ENCODE measurements at regions not wholly inside any gene's neighbourhood (a gene's known extent, or its start where the extent isn't known, plus 50 kb on each side); places are given as distances from the start of the nearest gene placed in this dataset.

- intact Hi-C loops (cut with DNase I, micrococcal nuclease), result no loop called here
Observed at GRCh38 chr12:105750096-105750495, 388.7 kb downstream of the NUAK1 start.

DNA sequence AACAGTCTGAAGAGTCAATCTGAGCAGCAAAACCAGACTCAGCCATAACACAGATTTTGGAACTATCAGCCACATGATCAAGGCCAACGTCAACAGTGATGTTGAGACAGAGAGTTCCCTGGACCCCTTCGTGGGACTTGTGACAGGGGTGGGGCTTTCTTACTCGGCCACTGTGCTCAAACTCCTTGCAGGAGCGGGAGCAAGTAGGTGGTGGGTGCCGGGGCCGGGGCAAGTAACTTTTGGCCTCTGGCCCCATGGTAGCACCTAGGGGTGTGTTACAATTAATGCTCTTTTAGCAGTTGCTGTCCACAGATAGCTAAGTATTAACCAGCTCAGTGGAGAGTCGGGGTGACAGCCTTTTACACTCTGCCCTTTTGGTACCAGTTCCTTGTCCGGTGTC is 384.4 kb downstream of the NUAK1 start:
- DNase-seq, result no peak
- no peak overlapping the region for H3K4me3 ChIP-seq
- H3K36me3 ChIP-seq (ENCODE audit: low read depth), result no peaks in the 10 kb centered on the region
- no peaks in the 10 kb centered on the region for H3K4me1 ChIP-seq (ENCODE audit: low read depth)
- intact Hi-C loops (cut with DNase I, micrococcal nuclease), result no loop called here
- ATAC-seq, result no peak
- TF ChIP-seq, protein P1, sequence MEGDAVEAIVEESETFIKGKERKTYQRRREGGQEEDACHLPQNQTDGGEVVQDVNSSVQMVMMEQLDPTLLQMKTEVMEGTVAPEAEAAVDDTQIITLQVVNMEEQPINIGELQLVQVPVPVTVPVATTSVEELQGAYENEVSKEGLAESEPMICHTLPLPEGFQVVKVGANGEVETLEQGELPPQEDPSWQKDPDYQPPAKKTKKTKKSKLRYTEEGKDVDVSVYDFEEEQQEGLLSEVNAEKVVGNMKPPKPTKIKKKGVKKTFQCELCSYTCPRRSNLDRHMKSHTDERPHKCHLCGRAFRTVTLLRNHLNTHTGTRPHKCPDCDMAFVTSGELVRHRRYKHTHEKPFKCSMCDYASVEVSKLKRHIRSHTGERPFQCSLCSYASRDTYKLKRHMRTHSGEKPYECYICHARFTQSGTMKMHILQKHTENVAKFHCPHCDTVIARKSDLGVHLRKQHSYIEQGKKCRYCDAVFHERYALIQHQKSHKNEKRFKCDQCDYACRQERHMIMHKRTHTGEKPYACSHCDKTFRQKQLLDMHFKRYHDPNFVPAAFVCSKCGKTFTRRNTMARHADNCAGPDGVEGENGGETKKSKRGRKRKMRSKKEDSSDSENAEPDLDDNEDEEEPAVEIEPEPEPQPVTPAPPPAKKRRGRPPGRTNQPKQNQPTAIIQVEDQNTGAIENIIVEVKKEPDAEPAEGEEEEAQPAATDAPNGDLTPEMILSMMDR (IDR thresholded peaks at IDR 0.05), result no peak
- H3K9me3 ChIP-seq, result no peaks in the 10 kb centered on the region

More at GRCh38 chr12:105750096-105750495, 388.7 kb downstream of the NUAK1 start:
- Histone ChIP-seq H3K9me3 (no peaks in the 10 kb centered on the region), H3K4me1 (ENCODE audit: low read depth) (no peaks in the 10 kb centered on the region), H3K4me3 (no peak overlapping the region), H3K36me3 (ENCODE audit: low read depth) (no peaks in the 10 kb centered on the region)
- ATAC-seq, result no peak
- TF ChIP-seq, protein P1 (IDR thresholded peaks at IDR 0.05), result no peak
- no peak for DNase-seq

DNA sequence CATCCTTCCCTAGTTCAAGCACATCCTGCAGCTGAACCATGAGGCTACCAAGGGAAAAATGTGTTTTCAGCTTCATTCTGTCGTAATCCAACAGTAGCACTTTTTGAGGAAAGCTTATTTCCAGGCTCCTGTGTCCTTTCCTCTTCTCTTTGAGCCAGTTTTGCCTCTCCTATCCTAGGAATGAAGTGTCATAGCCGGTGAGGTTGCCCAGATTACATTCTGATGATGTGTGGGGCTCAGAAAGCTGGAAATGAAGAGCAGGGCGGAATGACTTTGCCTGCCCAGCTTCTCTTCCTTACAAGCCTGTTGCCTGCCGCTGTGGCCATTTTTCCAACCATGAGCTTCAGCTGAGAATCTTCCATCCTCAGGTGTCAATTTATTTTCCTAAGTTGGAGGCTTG is 381.8 kb downstream of the NUAK1 start:
- H3K36me3 ChIP-seq (ENCODE audit: low read depth), result no peaks in the 10 kb centered on the region
- H3K9me3 ChIP-seq, result no peaks in the 10 kb centered on the region
- ATAC-seq (no peak), DNase-seq (no peak)
- TF ChIP-seq, protein P1 (IDR thresholded peaks at IDR 0.05), result no peak
- intact Hi-C loops (cut with DNase I, micrococcal nuclease), result no loop called here
- H3K4me3 ChIP-seq, result no peak overlapping the region
- H3K4me1 ChIP-seq (ENCODE audit: low read depth), result no peaks in the 10 kb centered on the region

DNA sequence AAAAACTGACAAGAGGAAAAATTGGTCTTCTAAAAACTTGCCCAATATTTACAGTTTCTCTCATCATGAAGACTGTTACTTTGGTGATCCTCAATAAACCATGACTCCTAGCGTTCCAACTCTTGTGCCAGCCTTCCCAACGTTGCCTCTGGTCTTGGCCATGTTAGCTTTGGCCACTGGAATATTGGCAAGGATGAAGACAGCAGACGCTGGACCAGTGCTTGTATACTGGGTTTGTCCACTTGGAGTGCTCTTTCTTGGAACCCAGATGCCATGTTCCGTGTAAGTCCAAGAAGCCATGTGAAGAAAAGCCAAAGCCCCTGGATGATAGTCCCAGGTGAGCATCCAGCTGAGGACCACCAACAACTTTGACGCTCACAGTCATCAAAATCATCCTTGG is 379.6 kb downstream of the NUAK1 start:
- TF ChIP-seq, protein P1 (IDR thresholded peaks at IDR 0.05), result no peak
- Histone ChIP-seq H3K36me3 (ENCODE audit: low read depth) (no peaks in the 10 kb centered on the region), H3K9me3 (no peaks in the 10 kb centered on the region), H3K4me1 (ENCODE audit: low read depth) (no peaks in the 10 kb centered on the region), H3K4me3 (no peak overlapping the region)
- intact Hi-C loops (cut with DNase I, micrococcal nuclease), result no loop called here
- ATAC-seq, result no peak
- no peak for DNase-seq

DNA sequence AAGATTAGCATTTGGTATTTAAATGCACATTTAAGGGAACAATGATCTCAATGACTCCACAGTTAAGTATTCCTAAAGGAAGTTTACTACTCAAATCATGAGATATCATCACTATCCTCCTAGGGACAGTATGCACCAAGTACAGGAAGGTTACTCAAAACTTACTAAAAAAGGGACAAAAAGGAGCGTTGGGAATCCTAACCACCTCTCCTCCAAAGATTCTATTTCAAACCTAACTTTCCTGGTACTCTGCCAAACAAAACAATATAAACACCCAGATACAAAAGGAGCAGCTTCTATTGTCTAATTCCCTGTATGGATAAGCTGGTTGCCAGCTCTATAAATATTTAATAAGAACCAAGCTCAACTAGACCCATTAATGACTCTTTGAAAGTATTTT is 377.7 kb downstream of the NUAK1 start:
- intact Hi-C loops (cut with DNase I, micrococcal nuclease), result no loop called here
- H3K4me3 ChIP-seq, result no peak overlapping the region
- DNase-seq, result no peak
- H3K4me1 ChIP-seq (ENCODE audit: low read depth), result no peaks in the 10 kb centered on the region
- TF ChIP-seq, protein P1 (IDR thresholded peaks at IDR 0.05), result no peak
- no peaks in the 10 kb centered on the region for H3K9me3 ChIP-seq
- ATAC-seq, result no peak
- H3K36me3 ChIP-seq (ENCODE audit: low read depth), result no peaks in the 10 kb centered on the region

GRCh38 chr12:105764216-105764835 is 374.4 kb downstream of the NUAK1 start:
- Histone ChIP-seq H3K4me1 (ENCODE audit: low read depth) (no peaks in the 10 kb centered on the region), H3K9me3 (no peaks in the 10 kb centered on the region), H3K4me3 (no peak overlapping the region), H3K36me3 (ENCODE audit: low read depth) (no peaks in the 10 kb centered on the region)
- TF ChIP-seq, protein P1 (IDR thresholded peaks at IDR 0.05), result no peak
- intact Hi-C loops (cut with DNase I, micrococcal nuclease), result no loop called here
- ATAC-seq (no peak), DNase-seq (no peak)

Data from mucosa of descending colon (tissue), 3 donors.